PC-9 (cell line): ENCODE measurements at regions not wholly inside any gene's neighbourhood (a gene's known extent, or its start where the extent isn't known, plus 50 kb on each side); places are given as distances from the start of the nearest gene placed in this dataset.

Source experiments
- EZH2 ChIP-seq: fragments of 200-600 bp; sonication (generic); IDR thresholded peaks from 2 replicates; pipeline ENCODE4 v1.8.0; 2017; ENCODE audit warnings: antibody characterized with exemption, low read depth
- TF ChIP-seq, protein P1 (sequence below): fragments of 200-600 bp; sonication (generic); conservative IDR thresholded peaks from 2 replicates; pipeline ENCODE4 v1.6.1; 2017; ENCODE audit warnings: mixed run types, antibody characterized with exemption, mild to moderate bottlenecking, moderate library complexity

DNA sequence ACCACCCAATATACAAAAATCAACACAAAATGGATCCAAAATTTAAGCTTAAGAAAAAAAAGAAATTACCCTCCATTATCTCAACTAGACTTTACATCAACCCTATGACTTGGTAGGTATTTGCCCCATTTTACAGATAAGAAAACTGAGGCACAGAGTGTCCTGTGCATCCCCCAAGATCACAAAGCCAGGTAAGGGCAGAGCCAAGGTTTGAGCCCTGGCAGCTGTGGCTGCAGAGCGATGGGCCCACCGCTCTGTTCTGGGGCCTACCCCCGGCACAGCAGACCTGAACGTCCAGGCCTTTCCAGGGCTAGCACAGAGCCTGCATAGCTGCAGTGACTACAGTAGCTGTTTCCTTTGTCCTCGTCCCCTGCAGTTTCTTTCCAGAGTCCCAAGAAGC is 417.6 kb downstream of the SOX9 start:
- TF ChIP-seq, protein P1, sequence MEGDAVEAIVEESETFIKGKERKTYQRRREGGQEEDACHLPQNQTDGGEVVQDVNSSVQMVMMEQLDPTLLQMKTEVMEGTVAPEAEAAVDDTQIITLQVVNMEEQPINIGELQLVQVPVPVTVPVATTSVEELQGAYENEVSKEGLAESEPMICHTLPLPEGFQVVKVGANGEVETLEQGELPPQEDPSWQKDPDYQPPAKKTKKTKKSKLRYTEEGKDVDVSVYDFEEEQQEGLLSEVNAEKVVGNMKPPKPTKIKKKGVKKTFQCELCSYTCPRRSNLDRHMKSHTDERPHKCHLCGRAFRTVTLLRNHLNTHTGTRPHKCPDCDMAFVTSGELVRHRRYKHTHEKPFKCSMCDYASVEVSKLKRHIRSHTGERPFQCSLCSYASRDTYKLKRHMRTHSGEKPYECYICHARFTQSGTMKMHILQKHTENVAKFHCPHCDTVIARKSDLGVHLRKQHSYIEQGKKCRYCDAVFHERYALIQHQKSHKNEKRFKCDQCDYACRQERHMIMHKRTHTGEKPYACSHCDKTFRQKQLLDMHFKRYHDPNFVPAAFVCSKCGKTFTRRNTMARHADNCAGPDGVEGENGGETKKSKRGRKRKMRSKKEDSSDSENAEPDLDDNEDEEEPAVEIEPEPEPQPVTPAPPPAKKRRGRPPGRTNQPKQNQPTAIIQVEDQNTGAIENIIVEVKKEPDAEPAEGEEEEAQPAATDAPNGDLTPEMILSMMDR, result no peak
- no peak for TF ChIP-seq EZH2
